H1 (cell line): ENCODE measurements at regions not wholly inside any gene's neighbourhood (a gene's known extent, or its start where the extent isn't known, plus 50 kb on each side); places are given as distances from the start of the nearest gene placed in this dataset.

ENCODE experiments used
- TF ChIP-seq, protein P1 (sequence below): IDR thresholded peaks from 2 replicates; pipeline ENCODE4 v1.6.1; 2011; ENCODE audit warnings: low read length, improper control_type of control experiment

DNA sequence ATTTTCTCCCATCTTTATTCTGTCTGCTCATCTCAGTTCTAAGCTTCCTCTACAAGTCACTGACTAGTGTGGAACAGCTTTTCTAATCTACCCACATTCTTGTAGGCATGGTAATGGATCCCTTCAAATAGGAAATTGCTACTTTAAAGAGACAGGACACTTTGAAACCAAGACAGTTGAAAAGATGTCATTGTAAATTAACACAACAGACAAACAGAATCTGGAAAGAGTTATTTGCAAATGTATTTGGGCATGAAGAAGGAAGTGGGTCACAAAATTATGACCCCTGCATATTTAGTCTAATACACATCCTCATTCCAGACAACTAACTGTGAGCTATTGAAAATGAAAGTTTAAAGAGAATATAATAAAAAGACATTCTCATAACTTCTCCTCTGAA, 298.2 kb upstream of the MARCKS start (continued):
- TF ChIP-seq, protein P1, sequence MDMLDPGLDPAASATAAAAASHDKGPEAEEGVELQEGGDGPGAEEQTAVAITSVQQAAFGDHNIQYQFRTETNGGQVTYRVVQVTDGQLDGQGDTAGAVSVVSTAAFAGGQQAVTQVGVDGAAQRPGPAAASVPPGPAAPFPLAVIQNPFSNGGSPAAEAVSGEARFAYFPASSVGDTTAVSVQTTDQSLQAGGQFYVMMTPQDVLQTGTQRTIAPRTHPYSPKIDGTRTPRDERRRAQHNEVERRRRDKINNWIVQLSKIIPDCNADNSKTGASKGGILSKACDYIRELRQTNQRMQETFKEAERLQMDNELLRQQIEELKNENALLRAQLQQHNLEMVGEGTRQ: no peak
